Ovary (tissue), 3 donors: ENCODE measurements at regions not wholly inside any gene's neighbourhood (a gene's known extent, or its start where the extent isn't known, plus 50 kb on each side); places are given as distances from the start of the nearest gene placed in this dataset.

Experiments used
- EP300 ChIP-seq: sonication (generic); formaldehyde crosslinking; IDR thresholded peaks from one replicate; pipeline ENCODE4 v1.6.1; 2017; ENCODE audit warnings: antibody characterized with exemption
- POLR2A ChIP-seq: fragments of 450-650 bp; IDR thresholded peaks from one replicate; pipeline ENCODE4 v1.6.1; 2017; ENCODE audit warnings: antibody characterized with exemption, mild to moderate bottlenecking, moderate library complexity
- TF ChIP-seq, protein P1 (sequence below), 3 donors: fragments of 450-650 bp in 2 of 3; fragments of 200-600 bp in 1 of 3; IDR thresholded peaks; one replicate each; pipeline versions ENCODE4 v1.5.1 to v1.8.0; 2016 to 2022; ENCODE audit warnings: antibody characterized with exemption in 3 of 3, mild to moderate bottlenecking in 1 of 3
- donor health status: DM: no; HTN: no; CAD: no.

- TF ChIP-seq, protein P1, sequence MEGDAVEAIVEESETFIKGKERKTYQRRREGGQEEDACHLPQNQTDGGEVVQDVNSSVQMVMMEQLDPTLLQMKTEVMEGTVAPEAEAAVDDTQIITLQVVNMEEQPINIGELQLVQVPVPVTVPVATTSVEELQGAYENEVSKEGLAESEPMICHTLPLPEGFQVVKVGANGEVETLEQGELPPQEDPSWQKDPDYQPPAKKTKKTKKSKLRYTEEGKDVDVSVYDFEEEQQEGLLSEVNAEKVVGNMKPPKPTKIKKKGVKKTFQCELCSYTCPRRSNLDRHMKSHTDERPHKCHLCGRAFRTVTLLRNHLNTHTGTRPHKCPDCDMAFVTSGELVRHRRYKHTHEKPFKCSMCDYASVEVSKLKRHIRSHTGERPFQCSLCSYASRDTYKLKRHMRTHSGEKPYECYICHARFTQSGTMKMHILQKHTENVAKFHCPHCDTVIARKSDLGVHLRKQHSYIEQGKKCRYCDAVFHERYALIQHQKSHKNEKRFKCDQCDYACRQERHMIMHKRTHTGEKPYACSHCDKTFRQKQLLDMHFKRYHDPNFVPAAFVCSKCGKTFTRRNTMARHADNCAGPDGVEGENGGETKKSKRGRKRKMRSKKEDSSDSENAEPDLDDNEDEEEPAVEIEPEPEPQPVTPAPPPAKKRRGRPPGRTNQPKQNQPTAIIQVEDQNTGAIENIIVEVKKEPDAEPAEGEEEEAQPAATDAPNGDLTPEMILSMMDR (IDR thresholded peaks at IDR 0.05), result no peak
- TF ChIP-seq POLR2A (no peak), EP300 (no peak)
Observed at GRCh38 chr15:81056304-81056703, 55.6 kb downstream of the TLNRD1 start.
